Stimulated activated CD8-positive, alpha-beta memory T cell treated with anti-CD3 and anti-CD28 coated beads, Interleukin-7, amount 100 ng/mL, for 1 hour (primary cell): ENCODE measurements at regions not wholly inside any gene's neighbourhood (a gene's known extent, or its start where the extent isn't known, plus 50 kb on each side); places are given as distances from the start of the nearest gene placed in this dataset.
"Not testable (repeated sequence)": the region's sequence is repeated elsewhere in the genome, so short reads cannot be mapped to it uniquely, and the experiment has no call there.

ENCODE experiments used
- DNase-seq, 2 donors: peaks; one replicate each; pipeline ENCODE4 v3.0.0-alpha.2; 2020; ENCODE audit warnings: low read depth in 2 of 2

- DNase-seq = no peak
Observed at GRCh38 chr17:20941872-20942271, 100.9 kb downstream of the USP22 start.

GRCh38 chr17:20944014-20944865, 98.6 kb downstream of the USP22 start:
- no peak for DNase-seq

- DNase-seq = not testable (repeated sequence)
Observed at GRCh38 chr17:20947708-20948107, 95.1 kb downstream of the USP22 start.

DNA sequence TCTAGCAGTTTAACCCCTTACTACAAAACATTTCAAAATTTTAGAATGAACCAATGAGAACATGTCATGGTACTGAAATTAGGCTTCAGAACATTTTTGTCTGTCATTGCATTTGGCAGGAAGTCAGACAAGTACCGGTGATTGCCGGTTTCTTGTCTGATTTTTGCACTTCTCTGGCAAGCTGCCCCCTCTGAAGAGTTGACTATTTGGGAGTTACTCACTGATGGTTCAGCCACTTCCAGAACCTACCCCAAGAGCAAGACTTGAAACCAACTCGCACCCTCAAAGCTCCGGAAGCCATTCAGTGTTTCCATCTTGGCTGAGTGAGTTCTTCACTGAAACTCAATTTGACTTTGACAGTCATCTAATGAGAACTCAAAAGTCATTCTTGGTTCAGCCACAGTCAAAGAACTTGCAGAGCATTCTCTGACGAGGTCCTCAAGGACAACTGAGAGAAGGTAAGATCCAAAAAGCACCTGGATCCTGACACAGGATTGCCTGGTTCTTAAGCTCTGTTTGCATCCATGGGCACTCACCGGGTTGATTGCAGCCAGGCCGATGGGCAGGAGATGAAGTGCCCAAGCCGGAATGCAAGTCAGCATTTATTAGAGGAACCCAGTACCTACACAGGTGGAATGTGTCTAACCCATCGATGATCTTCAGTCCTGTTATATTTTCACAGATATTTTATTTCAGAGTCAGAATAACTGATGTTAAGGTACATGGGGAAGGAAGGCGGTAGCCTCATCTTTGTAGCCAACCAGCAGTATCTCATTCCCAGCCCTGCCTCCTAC, 93.6 kb downstream of the USP22 start:
- no peak for DNase-seq
